Hepatocyte (in vitro differentiated cells): ENCODE measurements at regions not wholly inside any gene's neighbourhood (a gene's known extent, or its start where the extent isn't known, plus 50 kb on each side); places are given as distances from the start of the nearest gene placed in this dataset.

Experiments
- DNase-seq: peaks from one replicate; pipeline ENCODE4 v3.0.0-alpha.2; 2016; ENCODE audit warnings: low spot score
- H2AFZ ChIP-seq: fragments of 200-600 bp; sonication (generic); 2 replicates; pipeline ENCODE4 v1.6.0; 2016; ENCODE audit warnings: antibody characterized with exemption, mild to moderate bottlenecking
- H3K27ac ChIP-seq: fragments of 200-600 bp; sonication (generic); 2 replicates; pipeline ENCODE4 v1.5.1; 2016; ENCODE audit warnings: mild to moderate bottlenecking
- H3K27me3 ChIP-seq: fragments of 200-600 bp; sonication (generic); 2 replicates; pipeline ENCODE4 v1.6.1; 2016
- H3K36me3 ChIP-seq: fragments of 200-600 bp; sonication (generic); replicated peaks from 2 replicates; pipeline ENCODE4 v1.5.1; 2016; ENCODE audit warnings: low read depth; ENCODE audit not compliant: insufficient read depth
- H3K4me1 ChIP-seq: fragments of 200-600 bp; sonication (generic); 2 replicates; pipeline ENCODE4 v1.5.1; 2016; ENCODE audit warnings: mild to moderate bottlenecking, moderate library complexity; ENCODE audit not compliant: insufficient read depth
- H3K4me2 ChIP-seq: fragments of 200-600 bp; sonication (generic); 2 replicates; pipeline ENCODE4 v1.6.0; 2016
- H3K4me3 ChIP-seq: fragments of 200-600 bp; sonication (generic); 2 replicates; pipeline ENCODE4 v1.5.1; 2016; ENCODE audit warnings: mild to moderate bottlenecking
- H3K79me2 ChIP-seq: fragments of 200-600 bp; sonication (generic); 2 replicates; pipeline ENCODE4 v1.6.0; 2017; ENCODE audit warnings: mild to moderate bottlenecking
- H3K9me2 ChIP-seq: fragments of 200-600 bp; sonication (generic); replicated peaks from 2 replicates; pipeline ENCODE4 v1.6.0; 2017; ENCODE audit warnings: mild to moderate bottlenecking; ENCODE audit not compliant: insufficient read depth
- H3K9me3 ChIP-seq: fragments of 200-600 bp; sonication (generic); 2 replicates; pipeline ENCODE4 v1.5.1; 2016; ENCODE audit warnings: low read depth, mild to moderate bottlenecking
- H4K20me1 ChIP-seq: fragments of 200-600 bp; sonication (generic); 2 replicates; pipeline ENCODE4 v1.6.0; 2016; ENCODE audit warnings: mild to moderate bottlenecking; ENCODE audit not compliant: insufficient read depth, poor library complexity, severe bottlenecking
- CTCF ChIP-seq: fragments of 200-600 bp; sonication (generic); IDR thresholded peaks from 2 replicates; pipeline ENCODE4 v1.5.1; 2016; ENCODE audit warnings: antibody characterized with exemption, mild to moderate bottlenecking; ENCODE audit not compliant: poor library complexity
- EZH2 ChIP-seq: fragments of 200-600 bp; sonication (generic); IDR thresholded peaks from 2 replicates; pipeline ENCODE4 v1.6.1; 2016; ENCODE audit warnings: antibody characterized with exemption, mild to moderate bottlenecking, borderline replicate concordance
- EZH2phosphoT487 ChIP-seq: fragments of 200-600 bp; sonication (generic); IDR thresholded peaks from one replicate; pipeline ENCODE4 v1.6.1; 2018; ENCODE audit warnings: antibody characterized with exemption, mild to moderate bottlenecking, low read depth, moderate library complexity; ENCODE audit not compliant: unreplicated experiment, severe bottlenecking
- WGBS: methylation state at CpG from one replicate; pipeline ENCODE4 v1.1.6; 2016; ENCODE audit warnings: low lambda C conversion rate; ENCODE audit errors: missing lambda C conversion rate; 5-methylcytosine and 5-hydroxymethylcytosine counted together

- H4K20me1 ChIP-seq: no peaks in the 10 kb centered on the region
- no peaks in the 10 kb centered on the region for H3K27me3 ChIP-seq
- no peaks in the 10 kb centered on the region for H3K9me3 ChIP-seq
- H3K79me2 ChIP-seq: no peaks in the 10 kb centered on the region
- no peaks in the 10 kb centered on the region for H3K4me1 ChIP-seq
- no peaks in the 10 kb centered on the region for H3K36me3 ChIP-seq
- no peak overlapping the region for H2AFZ ChIP-seq
- H3K4me2 ChIP-seq: no peak overlapping the region
- no peak for DNase-seq
- no peaks in the 10 kb centered on the region for H3K9me2 ChIP-seq
- no peak overlapping the region for H3K4me3 ChIP-seq
- H3K27ac ChIP-seq: no peak overlapping the region
- 59% methylated on average over 1 of the region's 1 CpG for WGBS
- no peak for TF ChIP-seq EZH2phosphoT487
- no peak for TF ChIP-seq EZH2
- TF ChIP-seq CTCF: no peak
These were observed 69.7 kb upstream of the ZNF804B start for GRCh38 chr7:88689821-88690220.

GRCh38 chr7:88688222-88688621 lies 71.3 kb upstream of the ZNF804B start:
- Histone ChIP-seq H3K4me2 (no peak overlapping the region), H3K27me3 (no peaks in the 10 kb centered on the region), H4K20me1 (no peaks in the 10 kb centered on the region), H3K9me3 (no peaks in the 10 kb centered on the region), H2AFZ (no peak overlapping the region), H3K4me3 (no peak overlapping the region), H3K9me2 (no peaks in the 10 kb centered on the region), H3K36me3 (no peaks in the 10 kb centered on the region), H3K79me2 (no peaks in the 10 kb centered on the region), H3K27ac (no peak overlapping the region), H3K4me1 (no peaks in the 10 kb centered on the region)
- DNase-seq: no peak
- no peak for TF ChIP-seq EZH2
- no peak for TF ChIP-seq CTCF
- TF ChIP-seq EZH2phosphoT487: no peak
- 88% methylated on average over 1 of the region's 1 CpG for WGBS

GRCh38 chr7:88686468-88687229 lies 72.9 kb upstream of the ZNF804B start:
- Histone ChIP-seq H3K9me3 (no peaks in the 10 kb centered on the region), H3K9me2 (no peaks in the 10 kb centered on the region), H3K27me3 (no peaks in the 10 kb centered on the region), H4K20me1 (no peaks in the 10 kb centered on the region), H2AFZ (no peak overlapping the region), H3K36me3 (no peaks in the 10 kb centered on the region), H3K4me1 (no peaks in the 10 kb centered on the region), H3K4me2 (no peak overlapping the region), H3K27ac (no peak overlapping the region), H3K79me2 (no peaks in the 10 kb centered on the region), H3K4me3 (no peak overlapping the region)
- 95% methylated on average over 30 of the region's 30 CpGs for WGBS
- TF ChIP-seq CTCF (no peak), EZH2phosphoT487 (no peak)
- no peak for DNase-seq

GRCh38 chr7:88681682-88682081 lies 77.8 kb upstream of the ZNF804B start:
- no peaks in the 10 kb centered on the region for H3K4me1 ChIP-seq
- no peaks in the 10 kb centered on the region for H3K27me3 ChIP-seq
- H3K36me3 ChIP-seq: no peaks in the 10 kb centered on the region
- no peak overlapping the region for H3K27ac ChIP-seq
- no peak overlapping the region for H3K4me3 ChIP-seq
- H3K79me2 ChIP-seq: no peaks in the 10 kb centered on the region
- 95% methylated on average over 2 of the region's 2 CpGs for WGBS
- no peaks in the 10 kb centered on the region for H3K9me2 ChIP-seq
- no peak for DNase-seq
- no peaks in the 10 kb centered on the region for H3K9me3 ChIP-seq
- H2AFZ ChIP-seq: no peak overlapping the region
- TF ChIP-seq EZH2phosphoT487: no peak
- no peak for TF ChIP-seq EZH2
- TF ChIP-seq CTCF: no peak
- no peaks in the 10 kb centered on the region for H4K20me1 ChIP-seq
- H3K4me2 ChIP-seq: no peak overlapping the region
